Fibroblast of lung (primary cell): ENCODE measurements at regions not wholly inside any gene's neighbourhood (a gene's known extent, or its start where the extent isn't known, plus 50 kb on each side); places are given as distances from the start of the nearest gene placed in this dataset.
"Not testable (repeated sequence)": the region's sequence is repeated elsewhere in the genome, so short reads cannot be mapped to it uniquely, and the experiment has no call there.

Experiments used
- CTCF ChIP-seq, 2 donors: IDR thresholded peaks in 1 of 2; conservative IDR thresholded peaks in 1 of 2; 1 replicate in 1 of 2; 2 replicates in 1 of 2; pipeline ENCODE4 v1.5.1; 2011 to 2012; ENCODE audit warnings: low read length in 2 of 2, control low read depth in 1 of 2, inconsistent platforms in 1 of 2, low read depth in 1 of 2, mild to moderate bottlenecking in 1 of 2
- EZH2 ChIP-seq: IDR thresholded peaks from 2 replicates; pipeline ENCODE4 v1.5.1; 2012; ENCODE audit warnings: low read length, control low read depth, mild to moderate bottlenecking; ENCODE audit errors: missing control alignments

- not testable (repeated sequence) for TF ChIP-seq CTCF (conservative IDR thresholded peaks at IDR 0.05 in 1 of 2, IDR thresholded peaks at IDR 0.05 in 1 of 2; ENCODE audit: low read depth in 1 of 2, low read length in 2 of 2); EZH2
These were observed 769.1 kb upstream of the SEMA6A start for GRCh38 chr5:117343726-117344125.
